Subcutaneous abdominal adipose tissue (tissue), 5 donors: ENCODE measurements at regions not wholly inside any gene's neighbourhood (a gene's known extent, or its start where the extent isn't known, plus 50 kb on each side); places are given as distances from the start of the nearest gene placed in this dataset.

Experiments
- H3K27ac ChIP-seq: one replicate; pipeline ENCODE4 v1.7.0; 2013; ENCODE audit warnings: low read depth, mild to moderate bottlenecking, inconsistent platforms, low read length, moderate library complexity
- H3K27me3 ChIP-seq, 5 donors: one replicate each; pipeline ENCODE4 v1.7.0; 2013; ENCODE audit warnings: low read length in 5 of 5, inconsistent platforms in 1 of 5; ENCODE audit not compliant: control insufficient read depth in 5 of 5, insufficient read depth in 4 of 5
- H3K36me3 ChIP-seq, 5 donors: one replicate each; pipeline ENCODE4 v1.7.0; 2013; ENCODE audit warnings: low read length in 5 of 5; ENCODE audit not compliant: control insufficient read depth in 5 of 5, insufficient read depth in 5 of 5
- H3K4me1 ChIP-seq, 5 donors: one replicate each; pipeline ENCODE4 v1.7.0; 2013; ENCODE audit warnings: low read length in 5 of 5, mild to moderate bottlenecking in 3 of 5, moderate library complexity in 1 of 5; ENCODE audit not compliant: control insufficient read depth in 5 of 5, insufficient read depth in 5 of 5
- H3K4me3 ChIP-seq, 5 donors: one replicate each; pipeline ENCODE4 v1.7.0; 2013; ENCODE audit warnings: low read length in 5 of 5, low read depth in 1 of 5
- H3K9ac ChIP-seq, 5 donors: one replicate each; pipeline ENCODE4 v1.7.0; 2013; ENCODE audit warnings: low read length in 5 of 5, mild to moderate bottlenecking in 4 of 5, moderate library complexity in 3 of 5
- H3K9me3 ChIP-seq, 5 donors: one replicate each; pipeline ENCODE4 v1.7.0; 2013; ENCODE audit warnings: low read length in 5 of 5; ENCODE audit not compliant: control insufficient read depth in 5 of 5
- donor health status: healthy.
- donor health status: healthy.
- donor health status: healthy.
- donor health status: healthy.
- donor health status: healthy.

GRCh38 chr5:82813861-82814260 is 263.3 kb downstream of the TMEM167A start:
- Histone ChIP-seq H3K36me3 (no peaks in the 10 kb centered on the region), H3K4me1 (peaks cover 0 to 6% (median 0%) of the 10 kb centered on the region in 5 donors), H3K4me3 (no peak overlapping the region), H3K27ac (no peak overlapping the region), H3K27me3 (no peaks in the 10 kb centered on the region), H3K9me3 (no peaks in the 10 kb centered on the region), H3K9ac (no peak overlapping the region)

GRCh38 chr5:82812575-82812974 is 264.6 kb downstream of the TMEM167A start:
- H3K4me1 ChIP-seq = peaks cover 0 to 6% (median 0%) of the 10 kb centered on the region in 5 donors
- H3K9ac ChIP-seq = no peak overlapping the region

GRCh38 chr5:82811490-82811889 is 265.7 kb downstream of the TMEM167A start:
- H3K4me1 ChIP-seq = peaks cover 0 to 6% (median 0%) of the 10 kb centered on the region in 5 donors
- H3K27me3 ChIP-seq = no peaks in the 10 kb centered on the region
- no peaks in the 10 kb centered on the region for H3K9me3 ChIP-seq

More at GRCh38 chr5:82812575-82812974, 264.6 kb downstream of the TMEM167A start:
- Histone ChIP-seq H3K27me3 (no peaks in the 10 kb centered on the region), H3K27ac (no peak overlapping the region), H3K9me3 (no peaks in the 10 kb centered on the region), H3K36me3 (no peaks in the 10 kb centered on the region), H3K4me3 (no peak overlapping the region)

GRCh38 chr5:82809420-82810143 is 267.6 kb downstream of the TMEM167A start:
- Histone ChIP-seq H3K9me3 (no peaks in the 10 kb centered on the region), H3K27me3 (no peaks in the 10 kb centered on the region), H3K27ac (no peak overlapping the region), H3K4me3 (no peak overlapping the region), H3K4me1 (peaks cover 0 to 6% (median 0%) of the 10 kb centered on the region in 5 donors), H3K9ac (no peak overlapping the region), H3K36me3 (no peaks in the 10 kb centered on the region)

More at GRCh38 chr5:82811490-82811889, 265.7 kb downstream of the TMEM167A start:
- H3K4me3 ChIP-seq = no peak overlapping the region
- no peak overlapping the region for H3K9ac ChIP-seq
- H3K27ac ChIP-seq = no peak overlapping the region
- no peaks in the 10 kb centered on the region for H3K36me3 ChIP-seq

GRCh38 chr5:82808960-82809359 is 268.2 kb downstream of the TMEM167A start:
- Histone ChIP-seq H3K27ac (no peak overlapping the region), H3K4me1 (peaks cover 0 to 6% (median 0%) of the 10 kb centered on the region in 5 donors), H3K9ac (no peak overlapping the region), H3K9me3 (no peaks in the 10 kb centered on the region), H3K27me3 (no peaks in the 10 kb centered on the region), H3K4me3 (no peak overlapping the region), H3K36me3 (no peaks in the 10 kb centered on the region)

GRCh38 chr5:82807021-82807420 is 270.2 kb downstream of the TMEM167A start:
- no peaks in the 10 kb centered on the region for H3K9me3 ChIP-seq

GRCh38 chr5:82806513-82806912 is 270.7 kb downstream of the TMEM167A start:
- no peaks in the 10 kb centered on the region for H3K27me3 ChIP-seq
- no peaks in the 10 kb centered on the region for H3K9me3 ChIP-seq
- H3K9ac ChIP-seq = no peak overlapping the region
- no peaks in the 10 kb centered on the region for H3K36me3 ChIP-seq
- no peak overlapping the region for H3K27ac ChIP-seq
- no peak overlapping the region for H3K4me3 ChIP-seq
- H3K4me1 ChIP-seq = no peaks in the 10 kb centered on the region

More at GRCh38 chr5:82807021-82807420, 270.2 kb downstream of the TMEM167A start:
- no peaks in the 10 kb centered on the region for H3K27me3 ChIP-seq
- no peak overlapping the region for H3K4me3 ChIP-seq
- no peak overlapping the region for H3K9ac ChIP-seq
- H3K36me3 ChIP-seq = no peaks in the 10 kb centered on the region
- H3K27ac ChIP-seq = no peak overlapping the region
- no peaks in the 10 kb centered on the region for H3K4me1 ChIP-seq

- H3K9ac ChIP-seq = no peak overlapping the region
- H3K36me3 ChIP-seq = no peaks in the 10 kb centered on the region
- H3K27me3 ChIP-seq = no peaks in the 10 kb centered on the region
- H3K27ac ChIP-seq = no peak overlapping the region
- H3K4me1 ChIP-seq = no peaks in the 10 kb centered on the region
- no peaks in the 10 kb centered on the region for H3K9me3 ChIP-seq
- no peak overlapping the region for H3K4me3 ChIP-seq
Measured at GRCh38 chr5:82804155-82804690, 273.0 kb downstream of the TMEM167A start.

- Histone ChIP-seq H3K4me3 (no peak overlapping the region), H3K27me3 (no peaks in the 10 kb centered on the region), H3K27ac (no peak overlapping the region), H3K9ac (no peak overlapping the region), H3K36me3 (no peaks in the 10 kb centered on the region), H3K4me1 (no peaks in the 10 kb centered on the region), H3K9me3 (no peaks in the 10 kb centered on the region)
Measured at GRCh38 chr5:82802954-82803353, 274.2 kb downstream of the TMEM167A start.

- Histone ChIP-seq H3K27ac (no peak overlapping the region), H3K9me3 (no peaks in the 10 kb centered on the region), H3K4me3 (no peak overlapping the region), H3K4me1 (no peaks in the 10 kb centered on the region), H3K27me3 (no peaks in the 10 kb centered on the region), H3K9ac (no peak overlapping the region), H3K36me3 (no peaks in the 10 kb centered on the region)
Measured at GRCh38 chr5:82800826-82801225, 276.4 kb downstream of the TMEM167A start.
